Trophoblast cell (in vitro differentiated cells and primary cell): ENCODE measurements at regions not wholly inside any gene's neighbourhood (a gene's known extent, or its start where the extent isn't known, plus 50 kb on each side); places are given as distances from the start of the nearest gene placed in this dataset.

ENCODE experiments used
- DNase-seq, 2 donors: peaks; one replicate each; pipeline ENCODE4 v3.0.0-alpha.2; 2016
- H2AFZ ChIP-seq: 2 replicates; pipeline ENCODE4 v1.6.1; 2013; ENCODE audit warnings: low read length, moderate library complexity, mild to moderate bottlenecking; ENCODE audit not compliant: insufficient read depth, poor library complexity
- H2AK5ac ChIP-seq: 2 replicates; pipeline ENCODE4 v1.6.1; 2013; ENCODE audit warnings: mild to moderate bottlenecking, low read length
- H2BK120ac ChIP-seq: 2 replicates; pipeline ENCODE4 v1.6.1; 2013; ENCODE audit warnings: low read length, mild to moderate bottlenecking, moderate library complexity; ENCODE audit not compliant: insufficient read depth, poor library complexity
- H2BK12ac ChIP-seq: 2 replicates; pipeline ENCODE4 v1.6.1; 2013; ENCODE audit warnings: mild to moderate bottlenecking, low read length, moderate library complexity
- H2BK5ac ChIP-seq: 2 replicates; pipeline ENCODE4 v1.6.1; 2013; ENCODE audit warnings: low read length, low read depth, moderate library complexity, mild to moderate bottlenecking; ENCODE audit not compliant: poor library complexity
- H3K14ac ChIP-seq: 2 replicates; pipeline ENCODE4 v1.6.1; 2013; ENCODE audit warnings: mild to moderate bottlenecking, low read length
- H3K18ac ChIP-seq: 2 replicates; pipeline ENCODE4 v1.6.1; 2013; ENCODE audit warnings: mild to moderate bottlenecking, low read length
- H3K23ac ChIP-seq: 2 replicates; pipeline ENCODE4 v1.6.1; 2013; ENCODE audit warnings: low read length
- H3K27ac ChIP-seq: 2 replicates; pipeline ENCODE4 v1.5.1; 2013; ENCODE audit warnings: low read depth, mild to moderate bottlenecking, inconsistent platforms, low read length, moderate library complexity
- H3K27me3 ChIP-seq: 2 replicates; pipeline ENCODE4 v1.6.1; 2013; ENCODE audit warnings: inconsistent platforms, mild to moderate bottlenecking, low read length, moderate library complexity; ENCODE audit not compliant: insufficient read depth
- H3K36me3 ChIP-seq, 2 experiments: 1 replicate in 1 of 2; 2 replicates in 1 of 2; pipeline ENCODE4 v1.6.1; 2013; ENCODE audit warnings: low read length in 2 of 2, mild to moderate bottlenecking in 2 of 2, moderate library complexity in 1 of 2; ENCODE audit not compliant: insufficient read depth in 2 of 2, control insufficient read depth in 1 of 2
- H3K4ac ChIP-seq: 2 replicates; pipeline ENCODE4 v1.6.1; 2013; ENCODE audit warnings: low read depth, mild to moderate bottlenecking, low read length, moderate library complexity
- H3K4me1 ChIP-seq, 2 experiments: 1 replicate in 1 of 2; 2 replicates in 1 of 2; pipeline ENCODE4 v1.6.1; 2013; ENCODE audit warnings: low read length in 2 of 2, mild to moderate bottlenecking in 2 of 2, moderate library complexity in 1 of 2; ENCODE audit not compliant: insufficient read depth in 2 of 2, control insufficient read depth in 1 of 2
- H3K4me2 ChIP-seq: 2 replicates; pipeline ENCODE4 v1.6.1; 2013; ENCODE audit warnings: inconsistent platforms, mild to moderate bottlenecking, low read length, moderate library complexity
- H3K4me3 ChIP-seq: 2 replicates; pipeline ENCODE4 v1.5.1; 2013; ENCODE audit warnings: mild to moderate bottlenecking, low read depth, low read length, inconsistent platforms
- H3K79me1 ChIP-seq: one replicate; pipeline ENCODE4 v1.6.1; 2013; ENCODE audit warnings: low read length
- H3K79me2 ChIP-seq: 2 replicates; pipeline ENCODE4 v1.6.1; 2013; ENCODE audit warnings: low read length, mild to moderate bottlenecking; ENCODE audit not compliant: control insufficient read depth, insufficient read depth, poor library complexity
- H3K9ac ChIP-seq: 2 replicates; pipeline ENCODE4 v1.6.1; 2013; ENCODE audit warnings: mild to moderate bottlenecking, low read length
- H3K9me3 ChIP-seq: 2 replicates; pipeline ENCODE4 v1.6.1; 2013; ENCODE audit warnings: low read depth, mild to moderate bottlenecking, control low read depth, inconsistent platforms, low read length; ENCODE audit not compliant: insufficient read depth
- H4K12ac ChIP-seq: 2 replicates; pipeline ENCODE4 v1.6.1; 2013; ENCODE audit warnings: low read depth, mild to moderate bottlenecking, low read length, moderate library complexity
- H4K8ac ChIP-seq: 2 replicates; pipeline ENCODE4 v1.6.1; 2013; ENCODE audit warnings: low read depth, mild to moderate bottlenecking, low read length, moderate library complexity
- H4K91ac ChIP-seq: one replicate; pipeline ENCODE4 v1.6.1; 2013; ENCODE audit warnings: low read depth, mild to moderate bottlenecking, low read length, moderate library complexity
- WGBS: extraction: QIAGEN DNeasy Blood & Tissue Kit; methylation state at CpG from one replicate; pipeline ENCODE4 v1.1.7; 2013; ENCODE audit warnings: missing lambda C conversion rate; ENCODE audit not compliant: insufficient read length, insufficient coverage; ENCODE audit errors: extremely low coverage; 5-methylcytosine and 5-hydroxymethylcytosine counted together

GRCh38 chr14:101625336-101626097 lies 64.2 kb downstream of the DIO3 start:
- Histone ChIP-seq H3K4ac (no peak overlapping the region), H3K27ac (no peak overlapping the region), H2AK5ac (no peak overlapping the region), H4K91ac (no peak overlapping the region), H3K9ac (no peak overlapping the region), H3K18ac (no peak overlapping the region), H3K27me3 (peaks cover 2% of the 10 kb centered on the region), H3K9me3 (peaks cover 4% of the 10 kb centered on the region), H4K12ac (no peak overlapping the region), H3K23ac (no peak overlapping the region), H3K14ac (no peak overlapping the region), H2BK5ac (no peak overlapping the region), H3K4me2 (no peak overlapping the region), H3K79me1 (peaks cover 7% of the 10 kb centered on the region), H3K79me2 (peaks cover 2% of the 10 kb centered on the region), H4K8ac (no peak overlapping the region), H2AFZ (no peak overlapping the region), H2BK12ac (no peak overlapping the region), H3K4me1 (peaks cover 19% of the 10 kb centered on the region in 2 experiments), H3K36me3 (no peaks in the 10 kb centered on the region), H3K4me3 (no peak overlapping the region), H2BK120ac (no peak overlapping the region)
- 100% methylated on average over 1 of the region's 1 CpG for WGBS
- DNase-seq: no peak

- no peak overlapping the region for H4K12ac ChIP-seq
- H2AK5ac ChIP-seq: no peak overlapping the region
- H3K79me1 ChIP-seq: peaks cover 7% of the 10 kb centered on the region
- no peak overlapping the region for H4K8ac ChIP-seq
- H3K4me2 ChIP-seq: no peak overlapping the region
- no peak overlapping the region for H2BK12ac ChIP-seq
- WGBS: no CpG with 5 or more reads among the region's 5 CpGs
- H3K18ac ChIP-seq: no peak overlapping the region
- no peak overlapping the region for H4K91ac ChIP-seq
- H2BK120ac ChIP-seq: no peak overlapping the region
- H3K27ac ChIP-seq: no peak overlapping the region
- H3K36me3 ChIP-seq: no peaks in the 10 kb centered on the region
- peaks cover 19% of the 10 kb centered on the region in 2 experiments for H3K4me1 ChIP-seq
- H3K79me2 ChIP-seq: peaks cover 2% of the 10 kb centered on the region
- no peak overlapping the region for H2BK5ac ChIP-seq
- peaks cover 2% of the 10 kb centered on the region for H3K27me3 ChIP-seq
- no peak for DNase-seq
- no peak overlapping the region for H2AFZ ChIP-seq
- H3K14ac ChIP-seq: no peak overlapping the region
- no peak overlapping the region for H3K9ac ChIP-seq
- no peak overlapping the region for H3K4ac ChIP-seq
- H3K4me3 ChIP-seq: no peak overlapping the region
- H3K23ac ChIP-seq: no peak overlapping the region
- peaks cover 4% of the 10 kb centered on the region for H3K9me3 ChIP-seq
These were observed 65.0 kb downstream of the DIO3 start for GRCh38 chr14:101626331-101626730.

GRCh38 chr14:101627915-101628262 lies 66.6 kb downstream of the DIO3 start:
- no peak overlapping the region for H3K23ac ChIP-seq
- no peak overlapping the region for H2BK120ac ChIP-seq
- no peak overlapping the region for H3K14ac ChIP-seq
- H3K4ac ChIP-seq: no peak overlapping the region
- no peak for DNase-seq
- peaks cover 2% of the 10 kb centered on the region for H3K27me3 ChIP-seq
- no peak overlapping the region for H2AFZ ChIP-seq
- no peak overlapping the region for H2BK12ac ChIP-seq
- peaks cover 2% of the 10 kb centered on the region for H3K9me3 ChIP-seq
- no peak overlapping the region for H4K8ac ChIP-seq
- peaks cover 7% of the 10 kb centered on the region for H3K79me1 ChIP-seq
- no peak overlapping the region for H2AK5ac ChIP-seq
- no peak overlapping the region for H3K18ac ChIP-seq
- H3K4me3 ChIP-seq: no peak overlapping the region
- no peak overlapping the region for H3K9ac ChIP-seq
- no peak overlapping the region for H3K4me2 ChIP-seq
- no peak overlapping the region for H2BK5ac ChIP-seq
- peaks cover 2% of the 10 kb centered on the region for H3K79me2 ChIP-seq
- no peak overlapping the region for H4K91ac ChIP-seq
- H3K36me3 ChIP-seq: no peaks in the 10 kb centered on the region
- H3K27ac ChIP-seq: no peak overlapping the region
- peaks cover 17 to 19% of the 10 kb centered on the region in 2 experiments for H3K4me1 ChIP-seq
- H4K12ac ChIP-seq: no peak overlapping the region
- WGBS: no CpG with 5 or more reads among the region's 16 CpGs

- Histone ChIP-seq H3K36me3 (no peaks in the 10 kb centered on the region), H3K23ac (no peak overlapping the region), H4K12ac (peak overlapping the region; percentile 49), H3K79me1 (peaks cover 7% of the 10 kb centered on the region), H3K4ac (no peak overlapping the region), H4K91ac (no peak overlapping the region), H3K4me1 (peaks cover 16 to 17% of the 10 kb centered on the region in 2 experiments), H2BK120ac (no peak overlapping the region), H3K14ac (no peak overlapping the region), H2BK5ac (no peak overlapping the region), H3K27me3 (peaks cover 2% of the 10 kb centered on the region), H3K27ac (no peak overlapping the region), H2AK5ac (no peak overlapping the region), H3K79me2 (peaks cover 2% of the 10 kb centered on the region), H4K8ac (no peak overlapping the region), H3K9ac (no peak overlapping the region), H3K4me3 (no peak overlapping the region), H2BK12ac (no peak overlapping the region), H3K4me2 (peak overlapping the region; percentile 25), H3K18ac (no peak overlapping the region), H3K9me3 (peaks cover 2% of the 10 kb centered on the region), H2AFZ (peak overlapping the region; percentile 91)
- peak; percentile 32 to 67 for DNase-seq
- WGBS: no CpG with 5 or more reads among the region's 44 CpGs
These were observed 67.2 kb downstream of the DIO3 start for GRCh38 chr14:101628471-101628966.
